ENCODE measurements at regions not wholly inside any gene's neighbourhood (a gene's known extent, or its start where the extent isn't known, plus 50 kb on each side); places are given as distances from the start of the nearest gene placed in this dataset.

DNA sequence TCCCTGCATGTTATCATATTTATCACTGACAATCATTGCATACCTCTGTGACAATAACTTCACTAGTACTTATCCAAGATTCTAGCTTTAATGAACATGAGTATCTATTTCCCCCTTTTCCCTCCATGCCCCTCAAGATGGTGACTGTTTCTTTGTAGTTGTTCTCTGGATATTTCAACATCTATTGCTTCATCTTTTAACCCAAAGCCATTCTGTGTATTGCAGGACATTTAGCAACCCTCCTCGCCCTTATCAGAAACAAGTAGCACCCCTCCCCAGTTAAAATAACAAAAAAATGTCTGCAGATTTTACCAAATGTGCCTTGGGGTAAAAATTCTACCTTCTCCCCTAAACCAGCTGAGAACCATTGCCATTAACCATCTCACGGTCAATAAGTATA is 979.8 kb upstream of the MANEA start:
- TF ChIP-seq NR3C1 (IDR thresholded peaks at IDR 0.05): no peak
- TF ChIP-seq, protein P1, sequence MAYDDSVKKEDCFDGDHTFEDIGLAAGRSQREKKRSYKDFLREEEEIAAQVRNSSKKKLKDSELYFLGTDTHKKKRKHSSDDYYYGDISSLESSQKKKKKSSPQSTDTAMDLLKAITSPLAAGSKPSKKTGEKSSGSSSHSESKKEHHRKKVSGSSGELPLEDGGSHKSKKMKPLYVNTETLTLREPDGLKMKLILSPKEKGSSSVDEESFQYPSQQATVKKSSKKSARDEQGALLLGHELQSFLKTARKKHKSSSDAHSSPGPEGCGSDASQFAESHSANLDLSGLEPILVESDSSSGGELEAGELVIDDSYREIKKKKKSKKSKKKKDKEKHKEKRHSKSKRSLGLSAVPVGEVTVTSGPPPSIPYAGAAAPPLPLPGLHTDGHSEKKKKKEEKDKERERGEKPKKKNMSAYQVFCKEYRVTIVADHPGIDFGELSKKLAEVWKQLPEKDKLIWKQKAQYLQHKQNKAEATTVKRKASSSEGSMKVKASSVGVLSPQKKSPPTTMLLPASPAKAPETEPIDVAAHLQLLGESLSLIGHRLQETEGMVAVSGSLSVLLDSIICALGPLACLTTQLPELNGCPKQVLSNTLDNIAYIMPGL (CRISPR knock-in tag; IDR thresholded peaks at IDR 0.05; ENCODE audit: borderline replicate concordance): no peak
- TF ChIP-seq BHLHE40 (IDR thresholded peaks at IDR 0.05; ENCODE audit: low read depth, low read length): no peak
- TF ChIP-seq, protein P2, sequence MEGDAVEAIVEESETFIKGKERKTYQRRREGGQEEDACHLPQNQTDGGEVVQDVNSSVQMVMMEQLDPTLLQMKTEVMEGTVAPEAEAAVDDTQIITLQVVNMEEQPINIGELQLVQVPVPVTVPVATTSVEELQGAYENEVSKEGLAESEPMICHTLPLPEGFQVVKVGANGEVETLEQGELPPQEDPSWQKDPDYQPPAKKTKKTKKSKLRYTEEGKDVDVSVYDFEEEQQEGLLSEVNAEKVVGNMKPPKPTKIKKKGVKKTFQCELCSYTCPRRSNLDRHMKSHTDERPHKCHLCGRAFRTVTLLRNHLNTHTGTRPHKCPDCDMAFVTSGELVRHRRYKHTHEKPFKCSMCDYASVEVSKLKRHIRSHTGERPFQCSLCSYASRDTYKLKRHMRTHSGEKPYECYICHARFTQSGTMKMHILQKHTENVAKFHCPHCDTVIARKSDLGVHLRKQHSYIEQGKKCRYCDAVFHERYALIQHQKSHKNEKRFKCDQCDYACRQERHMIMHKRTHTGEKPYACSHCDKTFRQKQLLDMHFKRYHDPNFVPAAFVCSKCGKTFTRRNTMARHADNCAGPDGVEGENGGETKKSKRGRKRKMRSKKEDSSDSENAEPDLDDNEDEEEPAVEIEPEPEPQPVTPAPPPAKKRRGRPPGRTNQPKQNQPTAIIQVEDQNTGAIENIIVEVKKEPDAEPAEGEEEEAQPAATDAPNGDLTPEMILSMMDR (IDR thresholded peaks at IDR 0.05): no peak
- no peak for TF ChIP-seq POLR2A (IDR thresholded peaks at IDR 0.05; ENCODE audit: low read length)
- TF ChIP-seq, protein P3, sequence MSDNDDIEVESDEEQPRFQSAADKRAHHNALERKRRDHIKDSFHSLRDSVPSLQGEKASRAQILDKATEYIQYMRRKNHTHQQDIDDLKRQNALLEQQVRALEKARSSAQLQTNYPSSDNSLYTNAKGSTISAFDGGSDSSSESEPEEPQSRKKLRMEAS (IDR thresholded peaks at IDR 0.05): no peak
- TF ChIP-seq HDAC2 (IDR thresholded peaks at IDR 0.05): no peak
- TF ChIP-seq, protein P4, sequence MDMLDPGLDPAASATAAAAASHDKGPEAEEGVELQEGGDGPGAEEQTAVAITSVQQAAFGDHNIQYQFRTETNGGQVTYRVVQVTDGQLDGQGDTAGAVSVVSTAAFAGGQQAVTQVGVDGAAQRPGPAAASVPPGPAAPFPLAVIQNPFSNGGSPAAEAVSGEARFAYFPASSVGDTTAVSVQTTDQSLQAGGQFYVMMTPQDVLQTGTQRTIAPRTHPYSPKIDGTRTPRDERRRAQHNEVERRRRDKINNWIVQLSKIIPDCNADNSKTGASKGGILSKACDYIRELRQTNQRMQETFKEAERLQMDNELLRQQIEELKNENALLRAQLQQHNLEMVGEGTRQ (IDR thresholded peaks at IDR 0.05): no peak
- no peak for TF ChIP-seq ZNF302 (CRISPR knock-in tag; IDR thresholded peaks at IDR 0.05)
- no peak for TF ChIP-seq MYC (IDR thresholded peaks at IDR 0.05; ENCODE audit: borderline replicate concordance, low read length)
- TF ChIP-seq, protein P5, sequence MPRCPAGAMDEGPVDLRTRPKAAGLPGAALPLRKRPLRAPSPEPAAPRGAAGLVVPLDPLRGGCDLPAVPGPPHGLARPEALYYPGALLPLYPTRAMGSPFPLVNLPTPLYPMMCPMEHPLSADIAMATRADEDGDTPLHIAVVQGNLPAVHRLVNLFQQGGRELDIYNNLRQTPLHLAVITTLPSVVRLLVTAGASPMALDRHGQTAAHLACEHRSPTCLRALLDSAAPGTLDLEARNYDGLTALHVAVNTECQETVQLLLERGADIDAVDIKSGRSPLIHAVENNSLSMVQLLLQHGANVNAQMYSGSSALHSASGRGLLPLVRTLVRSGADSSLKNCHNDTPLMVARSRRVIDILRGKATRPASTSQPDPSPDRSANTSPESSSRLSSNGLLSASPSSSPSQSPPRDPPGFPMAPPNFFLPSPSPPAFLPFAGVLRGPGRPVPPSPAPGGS (IDR thresholded peaks at IDR 0.05): no peak

All from A549 (cell line).